ENCODE measurements at regions not wholly inside any gene's neighbourhood (a gene's known extent, or its start where the extent isn't known, plus 50 kb on each side); places are given as distances from the start of the nearest gene placed in this dataset.

GRCh38 chr4:128483041-128483440 is 195.4 kb upstream of the PGRMC2 start:
- intact Hi-C loops (cut with DNase I): no loop called here
- no peak for ATAC-seq

GRCh38 chr4:128481752-128482480 is 194.3 kb upstream of the PGRMC2 start:
- DNase-seq: no peak
- intact Hi-C loops (cut with DNase I): no loop called here
- ATAC-seq: no peak

More at GRCh38 chr4:128483041-128483440, 195.4 kb upstream of the PGRMC2 start:
- DNase-seq: no peak

DNA sequence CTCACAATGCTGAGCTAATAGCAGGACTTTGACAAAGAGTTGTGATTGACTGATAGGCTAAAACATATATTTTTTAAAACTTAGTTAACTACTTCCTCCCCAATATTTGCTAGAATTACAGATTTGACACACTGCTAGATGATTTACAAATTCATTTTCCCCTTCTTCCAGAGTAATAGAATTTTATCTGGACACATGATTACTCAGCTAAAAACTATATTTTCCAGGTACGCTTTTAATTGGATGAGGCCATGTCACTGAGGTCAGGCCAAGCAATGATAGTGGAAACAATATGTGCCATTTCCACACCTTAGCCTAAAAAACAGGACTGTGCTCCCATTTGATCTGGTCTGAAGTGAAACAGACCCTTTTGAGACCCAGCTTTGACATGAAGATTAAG is 193.3 kb upstream of the PGRMC2 start:
- intact Hi-C loops (cut with DNase I): no loop called here
- ATAC-seq: no peak

GRCh38 chr4:128477540-128477939 is 189.9 kb upstream of the PGRMC2 start:
- ATAC-seq (no peak), DNase-seq (no peak)
- intact Hi-C loops (cut with DNase I): no loop called here

More for the DNA sequence above, 193.3 kb upstream of the PGRMC2 start:
- DNase-seq: no peak

GRCh38 chr4:128475597-128475996 is 188.0 kb upstream of the PGRMC2 start:
- intact Hi-C loops (cut with DNase I): no loop called here
- DNase-seq (no peak), ATAC-seq (no peak)

DNA sequence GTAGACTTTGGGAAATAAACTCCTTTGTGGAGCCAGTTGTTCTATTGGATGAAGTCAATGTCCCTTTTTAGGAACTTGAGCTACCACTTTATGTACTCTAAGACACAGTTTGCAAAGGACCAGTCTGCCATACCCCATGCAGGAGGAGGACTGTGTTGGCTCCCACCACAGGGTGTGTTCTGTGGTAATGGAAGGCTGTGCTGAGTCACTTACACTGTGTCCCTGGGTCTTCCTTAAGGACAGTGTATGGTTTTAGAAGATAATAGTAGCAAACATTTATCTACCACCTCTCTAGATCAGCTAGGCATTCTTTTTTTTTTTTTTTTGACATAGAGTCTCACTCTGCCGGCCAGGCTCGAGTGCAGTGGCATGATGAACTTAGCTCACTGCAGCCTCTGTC is 184.0 kb upstream of the PGRMC2 start:
- DNase-seq (no peak), ATAC-seq (no peak)
- intact Hi-C loops (cut with DNase I): no loop called here

DNA sequence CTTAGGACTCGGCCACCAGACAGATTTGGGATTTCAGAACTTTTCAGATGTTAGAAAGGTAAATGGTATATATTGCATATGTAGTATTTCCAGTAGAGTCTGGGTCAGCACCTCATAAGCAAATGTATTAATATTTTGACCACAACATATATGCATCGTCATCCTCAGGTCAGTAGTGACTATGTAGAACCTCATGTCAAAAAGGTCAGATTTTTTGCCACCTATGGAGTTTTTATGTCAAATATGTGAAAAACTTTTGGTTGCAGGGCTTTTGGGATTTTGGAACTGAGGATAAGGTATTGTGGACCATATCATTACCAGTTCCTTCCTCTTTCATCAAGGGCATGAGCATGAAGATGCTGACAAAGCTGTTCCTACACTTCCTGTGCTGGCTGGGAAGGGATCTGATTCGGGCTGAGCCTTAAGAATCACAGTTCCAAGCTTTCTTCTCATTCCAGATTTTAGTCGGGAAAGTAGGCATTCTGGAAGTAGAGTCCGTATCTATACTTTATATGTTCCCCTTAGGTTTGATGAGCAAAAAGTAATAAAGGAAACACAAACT is 183.0 kb upstream of the PGRMC2 start:
- ATAC-seq: no peak
- no peak for DNase-seq
- intact Hi-C loops (cut with DNase I): no loop called here

DNA sequence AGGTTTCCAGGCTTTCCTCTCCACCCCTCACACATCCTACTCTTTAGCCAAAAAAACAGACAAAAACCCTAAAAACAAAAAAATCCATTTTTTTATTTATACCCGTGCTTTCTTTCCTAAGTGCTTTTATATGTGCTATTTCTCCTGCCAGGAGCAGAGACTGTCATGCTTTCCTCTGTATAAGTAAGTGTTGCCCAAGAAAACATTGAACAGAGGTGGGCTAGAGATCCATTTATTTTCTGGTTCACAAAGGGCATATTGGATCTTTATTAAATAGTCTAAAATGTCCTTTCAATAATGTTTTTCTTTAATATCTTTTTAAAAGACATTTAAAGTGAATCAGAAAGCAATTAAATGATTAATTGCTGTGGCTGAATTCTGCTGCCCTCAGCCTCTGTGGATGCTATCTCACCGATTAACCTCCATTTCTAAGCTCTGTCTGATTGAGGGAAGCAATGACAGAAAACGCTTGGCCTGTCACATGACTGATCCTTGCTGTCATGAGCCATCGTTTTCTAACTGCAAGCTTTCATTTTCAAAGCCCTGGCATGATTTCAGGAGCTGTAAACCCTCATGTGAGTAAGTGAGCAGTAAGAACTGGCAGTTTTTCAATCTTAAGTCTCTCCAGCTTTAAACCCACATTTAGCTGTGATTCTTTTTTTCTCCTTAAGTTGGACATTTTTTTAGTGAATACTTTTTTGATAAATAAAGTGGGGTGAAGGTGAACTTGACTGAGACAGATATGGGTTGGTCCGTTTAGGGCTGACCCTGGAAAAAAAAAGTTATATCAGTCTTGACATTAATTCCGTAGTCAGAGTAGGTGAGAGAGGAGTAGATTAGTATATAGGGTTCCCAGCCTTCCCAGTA is 180.7 kb upstream of the PGRMC2 start:
- peak; percentile 87 to 95 for ATAC-seq
- intact Hi-C loops (cut with DNase I): loop anchor here in 1 of 2 donors (10.0 kb wide), 1 partner anchor 56 kb away; no protein-coding TSS in a partner anchor
- peak; percentile 37 for DNase-seq

- ATAC-seq: no peak
- intact Hi-C loops (cut with DNase I): loop anchor here in 1 of 2 donors (10.0 kb wide), 1 partner anchor 59 kb away; no protein-coding TSS in a partner anchor
Measured at GRCh38 chr4:128465523-128465922, 177.9 kb upstream of the PGRMC2 start.

DNA sequence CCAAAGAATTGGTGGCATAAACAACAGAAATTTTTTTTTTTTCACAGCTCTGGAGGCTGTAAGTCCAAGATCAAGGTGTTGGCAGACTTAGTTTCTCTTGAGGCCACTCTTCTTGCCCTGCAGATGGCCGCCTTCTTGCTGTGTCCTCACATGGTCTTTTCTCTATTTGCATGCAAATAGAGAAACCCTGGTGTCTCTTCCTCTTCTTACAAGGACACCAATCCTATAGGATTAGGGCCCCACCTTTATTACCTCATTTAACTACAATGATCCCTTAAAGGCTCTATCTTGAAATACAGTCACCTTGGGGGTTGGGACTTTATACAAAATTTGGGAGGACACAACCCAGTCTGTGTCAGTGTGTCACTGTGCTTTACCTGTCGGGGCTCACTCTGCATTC is 175.4 kb upstream of the PGRMC2 start:
- ATAC-seq: no peak
- intact Hi-C loops (cut with DNase I): loop anchor here in 1 of 2 donors (10.0 kb wide), 1 partner anchor 62 kb away; no protein-coding TSS in a partner anchor

More at GRCh38 chr4:128465523-128465922, 177.9 kb upstream of the PGRMC2 start:
- no peak for DNase-seq

GRCh38 chr4:128462103-128462783 is 174.6 kb upstream of the PGRMC2 start:
- intact Hi-C loops (cut with DNase I): loop anchor here in 1 of 2 donors (10.0 kb wide), 1 partner anchor 63 kb away; no protein-coding TSS in a partner anchor
- ATAC-seq (no peak), DNase-seq (no peak)

More for the DNA sequence above, 175.4 kb upstream of the PGRMC2 start:
- DNase-seq: no peak

DNA sequence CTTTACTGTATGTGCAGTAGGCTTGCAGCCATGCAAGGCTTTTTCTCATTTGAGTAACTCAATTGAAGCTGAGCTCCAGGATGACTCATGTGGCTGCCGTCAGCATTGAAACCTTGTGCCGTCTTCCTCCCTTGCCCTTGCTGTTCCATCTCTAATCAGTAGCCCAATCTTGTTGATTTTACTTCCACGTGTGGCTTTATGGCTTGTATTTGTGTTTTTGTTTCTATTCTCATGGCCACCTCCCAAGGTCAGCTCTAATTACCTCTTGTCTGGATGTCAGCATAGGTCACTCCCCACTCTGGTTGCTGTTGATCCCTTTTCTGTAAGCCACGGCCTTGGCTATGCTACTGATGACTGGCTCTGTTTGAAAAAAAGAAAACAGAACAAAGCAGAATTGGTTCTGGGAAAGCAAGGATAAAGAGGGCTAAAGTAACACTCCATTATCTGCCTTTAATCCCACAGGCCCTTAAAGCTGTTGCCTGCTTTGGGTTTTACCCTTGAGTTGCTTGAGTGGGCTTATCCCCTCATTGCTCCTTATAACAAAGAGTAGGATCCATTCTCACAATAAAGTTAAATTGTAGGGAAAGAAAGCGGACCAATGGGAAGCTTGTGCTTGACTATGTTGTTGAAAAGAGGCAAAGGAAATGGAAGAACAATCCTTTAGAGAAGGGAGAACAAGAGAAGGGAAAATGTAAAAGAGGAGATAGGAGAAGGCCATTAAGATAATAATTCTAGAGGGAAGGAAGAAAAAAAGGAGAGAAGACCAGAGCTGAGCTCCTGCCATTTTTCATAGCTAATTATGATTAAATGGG is 173.9 kb upstream of the PGRMC2 start:
- intact Hi-C loops (cut with DNase I): loop anchor here in 1 of 2 donors (10.0 kb wide), 1 partner anchor 63 kb away; no protein-coding TSS in a partner anchor
- ATAC-seq (peak; percentile 50 to 72), DNase-seq (peak; percentile 58)

DNA sequence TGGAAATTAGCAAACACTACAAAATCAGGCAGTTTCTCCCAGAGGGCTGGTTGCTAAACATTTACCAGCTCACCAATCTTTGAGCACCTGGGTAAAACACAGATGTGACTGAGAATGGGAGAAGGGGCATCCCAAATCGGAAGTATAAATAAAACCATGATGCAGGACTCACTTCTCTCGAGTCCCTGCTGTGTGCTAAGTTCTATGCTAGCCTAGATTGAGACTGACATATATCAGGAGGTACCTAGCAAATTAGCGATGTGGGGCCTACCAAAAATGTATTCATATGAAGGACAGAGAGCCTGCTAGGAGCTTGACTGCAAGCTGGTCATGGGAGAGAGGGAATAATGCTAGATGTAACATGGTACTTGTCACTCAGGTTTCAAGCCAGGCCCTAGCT is 171.9 kb upstream of the PGRMC2 start:
- no peak for DNase-seq
- ATAC-seq: no peak
- intact Hi-C loops (cut with DNase I): loop anchor here (5.0 to 10.0 kb wide), 4 partner anchors 93 to 355 kb away; no protein-coding TSS in a partner anchor

GRCh38 chr4:128458816-128459215 is 171.2 kb upstream of the PGRMC2 start:
- intact Hi-C loops (cut with DNase I): loop anchor here (5.0 to 10.0 kb wide), 4 partner anchors 93 to 356 kb away; no protein-coding TSS in a partner anchor
- ATAC-seq (no peak), DNase-seq (no peak)

DNA sequence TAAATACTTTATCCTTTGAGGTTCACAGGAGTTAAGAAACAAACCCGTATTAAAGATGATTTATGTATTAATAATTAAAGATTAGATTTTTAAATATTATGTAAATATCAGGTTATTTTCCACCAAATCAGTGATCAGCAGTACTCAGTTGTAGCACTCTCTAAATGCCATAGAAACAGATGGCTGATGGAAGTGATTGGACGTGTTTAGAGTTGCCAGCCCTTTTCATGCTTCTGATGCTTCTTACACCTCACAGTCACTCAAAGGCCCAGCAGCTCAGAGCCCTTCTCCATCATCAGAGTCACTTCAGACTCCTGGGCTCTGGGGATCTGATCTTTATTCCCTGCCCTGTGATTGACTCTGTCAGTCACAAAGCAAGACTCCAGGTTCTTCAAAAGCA is 170.1 kb upstream of the PGRMC2 start:
- intact Hi-C loops (cut with DNase I): loop anchor here (5.0 to 10.0 kb wide), 4 partner anchors 95 to 357 kb away; no protein-coding TSS in a partner anchor
- ATAC-seq (no peak), DNase-seq (no peak)

DNA sequence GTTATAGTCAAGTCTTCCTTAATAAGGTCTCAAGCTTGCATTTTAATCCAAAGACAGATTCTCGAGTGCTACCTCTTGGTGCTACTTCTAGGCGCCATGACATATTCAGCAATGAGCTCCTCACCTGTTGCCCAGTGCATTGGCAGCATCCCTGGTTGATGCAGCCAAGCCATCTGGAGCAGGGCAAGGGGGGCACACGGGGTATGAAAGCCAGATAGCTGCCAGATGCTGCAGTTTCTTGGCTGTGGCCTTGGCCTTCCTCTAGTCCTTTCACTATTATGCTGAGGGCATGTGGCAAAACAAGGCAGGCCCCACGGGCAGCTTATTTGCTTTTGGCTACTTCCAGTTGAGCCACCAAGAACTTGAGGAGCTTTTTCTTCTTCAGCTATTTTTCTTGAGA is 168.6 kb upstream of the PGRMC2 start:
- ATAC-seq (no peak), DNase-seq (no peak)
- intact Hi-C loops (cut with DNase I): loop anchor here (5.0 to 10.0 kb wide), 4 partner anchors 96 to 359 kb away; no protein-coding TSS in a partner anchor

- intact Hi-C loops (cut with DNase I): loop anchor here (5.0 to 10.0 kb wide), 4 partner anchors 97 to 359 kb away; no protein-coding TSS in a partner anchor
- no peak for DNase-seq
- ATAC-seq: no peak
Measured at GRCh38 chr4:128455480-128455879, 167.9 kb upstream of the PGRMC2 start.

DNA sequence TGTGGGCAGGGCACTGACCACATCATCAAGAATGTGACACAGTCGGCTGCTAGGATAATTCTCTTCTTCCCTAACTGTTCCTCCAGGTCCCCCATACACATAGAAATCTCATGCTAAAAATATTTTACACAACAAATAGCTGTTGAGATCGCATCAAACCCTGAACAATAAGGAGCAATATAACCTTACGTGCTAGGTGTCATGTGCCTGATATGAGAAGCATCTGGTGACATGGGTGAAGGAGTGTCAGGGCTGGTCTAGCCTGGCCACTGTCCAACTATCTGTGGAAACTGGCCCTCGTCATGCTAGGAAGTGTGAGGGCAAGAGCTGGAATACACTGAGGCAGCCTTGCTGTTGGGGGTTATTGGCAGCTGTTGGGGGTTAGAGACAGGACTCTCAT is 167.3 kb upstream of the PGRMC2 start:
- intact Hi-C loops (cut with DNase I): loop anchor here (5.0 to 10.0 kb wide), 5 partner anchors 97 to 407 kb away; no protein-coding TSS in a partner anchor
- peak; percentile 18 to 35 for ATAC-seq
- DNase-seq: no peak

Measured in left cardiac atrium (tissue), 4 donors.